OCI-LY7 (cell line): ENCODE measurements at regions not wholly inside any gene's neighbourhood (a gene's known extent, or its start where the extent isn't known, plus 50 kb on each side); places are given as distances from the start of the nearest gene placed in this dataset.

ENCODE experiments used
- EZH2phosphoT487 ChIP-seq: fragments of 200-600 bp; sonication (generic); IDR thresholded peaks from 2 replicates; pipeline ENCODE4 v1.6.1; 2018; ENCODE audit warnings: low read depth, borderline replicate concordance, mild to moderate bottlenecking, mixed run types, antibody characterized with exemption, low read length, moderate library complexity, mixed read lengths
- TF ChIP-seq, protein P1 (sequence below): fragments of 200-600 bp; sonication (generic); conservative IDR thresholded peaks from 2 replicates; pipeline ENCODE4 v1.5.1; 2014; ENCODE audit warnings: mild to moderate bottlenecking, antibody characterized with exemption, low read length, moderate library complexity, mixed read lengths

DNA sequence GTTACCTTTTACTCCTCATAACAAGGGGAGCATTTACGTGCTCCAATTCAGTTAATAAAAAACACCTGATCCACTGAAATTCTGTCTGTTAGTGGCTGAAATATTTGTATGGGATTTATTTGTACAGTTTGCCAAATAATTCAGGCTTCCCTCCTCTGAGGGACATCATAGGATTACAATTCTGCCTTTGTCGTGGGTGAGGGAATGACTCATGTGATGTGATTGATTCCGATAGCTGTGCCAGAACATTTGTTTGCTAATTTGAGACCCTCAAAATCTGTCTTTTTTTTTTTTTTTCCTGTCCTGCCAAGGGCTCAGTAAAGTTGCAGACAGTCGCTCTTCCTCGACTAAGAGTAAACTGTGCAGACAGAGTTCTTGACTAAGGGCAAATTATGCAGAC lies 612.6 kb upstream of the CDH2 start:
- TF ChIP-seq, protein P1, sequence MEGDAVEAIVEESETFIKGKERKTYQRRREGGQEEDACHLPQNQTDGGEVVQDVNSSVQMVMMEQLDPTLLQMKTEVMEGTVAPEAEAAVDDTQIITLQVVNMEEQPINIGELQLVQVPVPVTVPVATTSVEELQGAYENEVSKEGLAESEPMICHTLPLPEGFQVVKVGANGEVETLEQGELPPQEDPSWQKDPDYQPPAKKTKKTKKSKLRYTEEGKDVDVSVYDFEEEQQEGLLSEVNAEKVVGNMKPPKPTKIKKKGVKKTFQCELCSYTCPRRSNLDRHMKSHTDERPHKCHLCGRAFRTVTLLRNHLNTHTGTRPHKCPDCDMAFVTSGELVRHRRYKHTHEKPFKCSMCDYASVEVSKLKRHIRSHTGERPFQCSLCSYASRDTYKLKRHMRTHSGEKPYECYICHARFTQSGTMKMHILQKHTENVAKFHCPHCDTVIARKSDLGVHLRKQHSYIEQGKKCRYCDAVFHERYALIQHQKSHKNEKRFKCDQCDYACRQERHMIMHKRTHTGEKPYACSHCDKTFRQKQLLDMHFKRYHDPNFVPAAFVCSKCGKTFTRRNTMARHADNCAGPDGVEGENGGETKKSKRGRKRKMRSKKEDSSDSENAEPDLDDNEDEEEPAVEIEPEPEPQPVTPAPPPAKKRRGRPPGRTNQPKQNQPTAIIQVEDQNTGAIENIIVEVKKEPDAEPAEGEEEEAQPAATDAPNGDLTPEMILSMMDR: no peak
- no peak for TF ChIP-seq EZH2phosphoT487
